NCI-H2227 (cell line): ENCODE measurements at regions not wholly inside any gene's neighbourhood (a gene's known extent, or its start where the extent isn't known, plus 50 kb on each side); places are given as distances from the start of the nearest gene placed in this dataset.
"Not testable (repeated sequence)": the region's sequence is repeated elsewhere in the genome, so short reads cannot be mapped to it uniquely, and the experiment has no call there.

Source experiments
- DNase-seq: peaks from one replicate; lab custom pipeline; 2025; ENCODE audit not compliant: unreplicated experiment; lab: John Stamatoyannopoulos, UW

GRCh38 chr1:30368651-30369240, 354.6 kb downstream of the MATN1 start:
- DNase-seq: no peak

GRCh38 chr1:30366911-30367310, 356.5 kb downstream of the MATN1 start:
- DNase-seq: no peak

GRCh38 chr1:30366199-30366598, 357.2 kb downstream of the MATN1 start:
- DNase-seq: no peak

- DNase-seq: no peak
Measured at GRCh38 chr1:30365596-30365995, 357.8 kb downstream of the MATN1 start.

GRCh38 chr1:30363031-30363430, 360.4 kb downstream of the MATN1 start:
- peak; percentile 44 for DNase-seq

GRCh38 chr1:30362603-30362990, 360.8 kb downstream of the MATN1 start:
- DNase-seq: peak; percentile 44

- DNase-seq: not testable (repeated sequence)
Measured at GRCh38 chr1:30361890-30362602, 361.3 kb downstream of the MATN1 start.

GRCh38 chr1:30360753-30361152, 362.6 kb downstream of the MATN1 start:
- no peak for DNase-seq

- no peak for DNase-seq
Measured at GRCh38 chr1:30360281-30360680, 363.1 kb downstream of the MATN1 start.

- DNase-seq: no peak
Measured at GRCh38 chr1:30359539-30360220, 363.7 kb downstream of the MATN1 start.

- DNase-seq: peak; percentile 80
Measured at GRCh38 chr1:30358500-30358899, 364.9 kb downstream of the MATN1 start.

- DNase-seq: no peak
Measured at GRCh38 chr1:30356839-30357238, 366.5 kb downstream of the MATN1 start.

GRCh38 chr1:30354410-30354809, 369.0 kb downstream of the MATN1 start:
- DNase-seq: no peak

- DNase-seq: peak; percentile 20
Measured at GRCh38 chr1:30353637-30354036, 369.7 kb downstream of the MATN1 start.

- DNase-seq: no peak
Measured at GRCh38 chr1:30348147-30348546, 375.2 kb downstream of the MATN1 start.

GRCh38 chr1:30345491-30346130, 377.8 kb downstream of the MATN1 start:
- no peak for DNase-seq

GRCh38 chr1:30343562-30343961, 379.8 kb downstream of the MATN1 start:
- no peak for DNase-seq

GRCh38 chr1:30342535-30343141, 380.7 kb downstream of the MATN1 start:
- DNase-seq: no peak

GRCh38 chr1:30340934-30341333, 382.5 kb downstream of the MATN1 start:
- DNase-seq: no peak

- DNase-seq: no peak
Measured at GRCh38 chr1:30339866-30340265, 383.5 kb downstream of the MATN1 start.

GRCh38 chr1:30338765-30339164, 384.6 kb downstream of the MATN1 start:
- no peak for DNase-seq

GRCh38 chr1:30337324-30337620, 386.1 kb downstream of the MATN1 start:
- no peak for DNase-seq
